ENCODE measurements at regions not wholly inside any gene's neighbourhood (a gene's known extent, or its start where the extent isn't known, plus 50 kb on each side); places are given as distances from the start of the nearest gene placed in this dataset.

DNA sequence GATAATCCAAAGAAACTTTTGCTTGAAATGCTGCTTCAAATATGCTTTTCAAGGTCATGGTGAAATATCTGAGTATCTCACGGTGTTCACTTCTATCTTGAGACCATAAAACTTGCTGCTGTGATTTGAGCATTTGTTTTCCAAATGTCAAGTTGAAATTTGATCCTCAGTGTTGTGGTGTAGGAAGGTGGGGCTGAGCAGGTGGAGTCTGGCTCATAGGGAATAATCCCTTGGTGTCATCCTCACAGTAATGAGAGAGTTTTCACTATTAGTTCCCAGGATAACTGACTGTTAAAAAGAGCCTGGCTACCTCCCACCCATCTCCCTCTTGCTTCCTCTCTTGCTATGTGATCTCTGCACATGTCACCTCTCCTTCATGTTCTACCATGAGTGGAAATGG is 858.0 kb upstream of the SLITRK5 start:
- Mint-ChIP-seq H3K27me3 (ENCODE audit: insufficient read depth, low read depth) (no peaks in the 10 kb centered on the region), H3K27ac (no peak overlapping the region), H3K4me1 (peaks cover 6% of the 10 kb centered on the region), H3K4me3 (no peak overlapping the region), H3K36me3 (no peaks in the 10 kb centered on the region), H3K9me3 (no peaks in the 10 kb centered on the region)
- H3K9ac ChIP-seq: no peak overlapping the region
- no peak overlapping the region for H3K4me3 ChIP-seq
- peaks cover 17% of the 10 kb centered on the region for H3K4me1 ChIP-seq
- H2AFZ ChIP-seq (replicated peaks): no peak overlapping the region
- H3K27ac ChIP-seq: no peak overlapping the region
- no peak overlapping the region for H3K4me2 ChIP-seq
- no peaks in the 10 kb centered on the region for H3K27me3 ChIP-seq
- peaks cover 7% of the 10 kb centered on the region for H3F3A ChIP-seq (ENCODE audit: low read depth)
- no peaks in the 10 kb centered on the region for H4K20me1 ChIP-seq (ENCODE audit: low read depth)
- H3K79me2 ChIP-seq (ENCODE audit: low read depth): no peaks in the 10 kb centered on the region
- H3K9me3 ChIP-seq (ENCODE audit: low read depth): no peaks in the 10 kb centered on the region
- no peak for DNase-seq (ENCODE audit: low spot score)
- H3K36me3 ChIP-seq: no peaks in the 10 kb centered on the region
- TF ChIP-seq EZH2phosphoT487 (IDR thresholded peaks at IDR 0.05): no peak
- TF ChIP-seq EZH2 (IDR thresholded peaks at IDR 0.05): no peak
- TF ChIP-seq, protein P1, sequence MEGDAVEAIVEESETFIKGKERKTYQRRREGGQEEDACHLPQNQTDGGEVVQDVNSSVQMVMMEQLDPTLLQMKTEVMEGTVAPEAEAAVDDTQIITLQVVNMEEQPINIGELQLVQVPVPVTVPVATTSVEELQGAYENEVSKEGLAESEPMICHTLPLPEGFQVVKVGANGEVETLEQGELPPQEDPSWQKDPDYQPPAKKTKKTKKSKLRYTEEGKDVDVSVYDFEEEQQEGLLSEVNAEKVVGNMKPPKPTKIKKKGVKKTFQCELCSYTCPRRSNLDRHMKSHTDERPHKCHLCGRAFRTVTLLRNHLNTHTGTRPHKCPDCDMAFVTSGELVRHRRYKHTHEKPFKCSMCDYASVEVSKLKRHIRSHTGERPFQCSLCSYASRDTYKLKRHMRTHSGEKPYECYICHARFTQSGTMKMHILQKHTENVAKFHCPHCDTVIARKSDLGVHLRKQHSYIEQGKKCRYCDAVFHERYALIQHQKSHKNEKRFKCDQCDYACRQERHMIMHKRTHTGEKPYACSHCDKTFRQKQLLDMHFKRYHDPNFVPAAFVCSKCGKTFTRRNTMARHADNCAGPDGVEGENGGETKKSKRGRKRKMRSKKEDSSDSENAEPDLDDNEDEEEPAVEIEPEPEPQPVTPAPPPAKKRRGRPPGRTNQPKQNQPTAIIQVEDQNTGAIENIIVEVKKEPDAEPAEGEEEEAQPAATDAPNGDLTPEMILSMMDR (IDR thresholded peaks at IDR 0.05): no peak

DNA sequence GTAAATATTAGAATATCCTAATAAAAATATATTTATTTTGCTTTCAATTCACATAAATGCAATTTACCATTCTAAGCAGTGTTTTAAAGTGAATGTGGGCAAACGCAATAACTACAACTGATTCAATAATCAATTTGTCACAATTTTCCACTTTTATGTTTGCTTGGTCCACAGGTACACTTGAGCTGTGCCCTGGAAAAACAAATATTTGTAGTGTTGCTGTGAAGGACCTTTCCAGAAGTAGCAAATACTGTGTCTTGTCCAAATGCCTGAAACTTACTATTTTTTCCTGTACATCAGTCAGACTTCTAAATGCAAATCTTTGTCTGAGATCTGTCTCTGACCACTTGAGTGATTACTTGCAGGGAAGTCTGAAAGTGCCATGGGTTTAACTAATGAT is 845.8 kb upstream of the SLITRK5 start:
- no peak for TF ChIP-seq EZH2 (IDR thresholded peaks at IDR 0.05)
- no peak for TF ChIP-seq EZH2phosphoT487 (IDR thresholded peaks at IDR 0.05)
- TF ChIP-seq, protein P1 (IDR thresholded peaks at IDR 0.05): no peak
- H3K4me1 ChIP-seq: peaks cover 26% of the 10 kb centered on the region
- Mint-ChIP-seq H3K36me3 (no peaks in the 10 kb centered on the region), H3K4me1 (no peaks in the 10 kb centered on the region), H3K9me3 (no peaks in the 10 kb centered on the region), H3K27ac (no peak overlapping the region), H3K27me3 (ENCODE audit: insufficient read depth, low read depth) (no peaks in the 10 kb centered on the region), H3K4me3 (no peak overlapping the region)
- peak overlapping the region; percentile 5 for H3K27ac ChIP-seq
- no peaks in the 10 kb centered on the region for H3K79me2 ChIP-seq (ENCODE audit: low read depth)
- H3K4me3 ChIP-seq: no peak overlapping the region
- no peak overlapping the region for H3K4me2 ChIP-seq
- DNase-seq (ENCODE audit: low spot score): no peak
- H3K9ac ChIP-seq: no peak overlapping the region
- H2AFZ ChIP-seq (replicated peaks): no peak overlapping the region
- H3K9me3 ChIP-seq (ENCODE audit: low read depth): no peaks in the 10 kb centered on the region
- no peaks in the 10 kb centered on the region for H3F3A ChIP-seq (ENCODE audit: low read depth)
- no peaks in the 10 kb centered on the region for H3K27me3 ChIP-seq
- H3K36me3 ChIP-seq: no peaks in the 10 kb centered on the region
- no peaks in the 10 kb centered on the region for H4K20me1 ChIP-seq (ENCODE audit: low read depth)

DNA sequence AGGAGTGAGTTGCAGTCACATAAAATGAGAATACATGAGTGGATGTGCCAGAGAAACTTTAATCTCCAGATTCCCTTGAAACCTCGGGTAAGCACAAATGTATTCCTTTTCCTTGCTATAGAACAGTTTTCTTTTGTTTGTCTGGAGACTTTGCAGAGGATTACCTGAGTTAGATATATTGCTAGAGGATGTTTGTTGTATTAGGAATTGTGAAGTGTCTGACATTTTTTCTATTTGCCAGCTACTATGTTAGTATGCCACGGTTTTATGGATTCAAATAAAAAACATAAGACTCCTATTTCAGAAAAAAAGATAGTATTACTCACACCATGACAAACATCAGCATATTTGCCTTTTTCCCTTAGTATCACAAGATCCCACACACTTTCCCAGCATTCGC is 844.9 kb upstream of the SLITRK5 start:
- Mint-ChIP-seq H3K36me3 (no peaks in the 10 kb centered on the region), H3K4me3 (no peak overlapping the region), H3K4me1 (no peaks in the 10 kb centered on the region), H3K27ac (no peak overlapping the region), H3K27me3 (ENCODE audit: insufficient read depth, low read depth) (no peaks in the 10 kb centered on the region), H3K9me3 (no peaks in the 10 kb centered on the region)
- DNase-seq (ENCODE audit: low spot score): no peak
- Histone ChIP-seq H3K27ac (no peak overlapping the region), H3K4me1 (peaks cover 26% of the 10 kb centered on the region), H3K9me3 (ENCODE audit: low read depth) (no peaks in the 10 kb centered on the region), H3K36me3 (no peaks in the 10 kb centered on the region), H3K4me2 (no peak overlapping the region), H2AFZ (replicated peaks) (no peak overlapping the region), H3K79me2 (ENCODE audit: low read depth) (no peaks in the 10 kb centered on the region), H3K27me3 (no peaks in the 10 kb centered on the region), H3K9ac (no peak overlapping the region), H3F3A (ENCODE audit: low read depth) (no peaks in the 10 kb centered on the region), H4K20me1 (ENCODE audit: low read depth) (no peaks in the 10 kb centered on the region), H3K4me3 (no peak overlapping the region)
- TF ChIP-seq EZH2 (IDR thresholded peaks at IDR 0.05): no peak
- no peak for TF ChIP-seq EZH2phosphoT487 (IDR thresholded peaks at IDR 0.05)
- TF ChIP-seq, protein P1 (IDR thresholded peaks at IDR 0.05): no peak

All from neural progenitor cell (in vitro differentiated cells).